GM23248 (cell line): ENCODE measurements at regions not wholly inside any gene's neighbourhood (a gene's known extent, or its start where the extent isn't known, plus 50 kb on each side); places are given as distances from the start of the nearest gene placed in this dataset.

ENCODE experiments used
- EZH2 ChIP-seq: fragments of 200-600 bp; sonication (generic); IDR thresholded peaks from 2 replicates; pipeline ENCODE4 v1.6.1; 2018; ENCODE audit warnings: antibody characterized with exemption, mild to moderate bottlenecking; ENCODE audit not compliant: insufficient read depth, poor library complexity, severe bottlenecking
- EZH2phosphoT487 ChIP-seq: fragments of 200-600 bp; sonication (generic); IDR thresholded peaks from 2 replicates; pipeline ENCODE4 v1.6.1; 2018; ENCODE audit warnings: antibody characterized with exemption, moderate library complexity, mild to moderate bottlenecking, low read depth; ENCODE audit not compliant: insufficient read depth

DNA sequence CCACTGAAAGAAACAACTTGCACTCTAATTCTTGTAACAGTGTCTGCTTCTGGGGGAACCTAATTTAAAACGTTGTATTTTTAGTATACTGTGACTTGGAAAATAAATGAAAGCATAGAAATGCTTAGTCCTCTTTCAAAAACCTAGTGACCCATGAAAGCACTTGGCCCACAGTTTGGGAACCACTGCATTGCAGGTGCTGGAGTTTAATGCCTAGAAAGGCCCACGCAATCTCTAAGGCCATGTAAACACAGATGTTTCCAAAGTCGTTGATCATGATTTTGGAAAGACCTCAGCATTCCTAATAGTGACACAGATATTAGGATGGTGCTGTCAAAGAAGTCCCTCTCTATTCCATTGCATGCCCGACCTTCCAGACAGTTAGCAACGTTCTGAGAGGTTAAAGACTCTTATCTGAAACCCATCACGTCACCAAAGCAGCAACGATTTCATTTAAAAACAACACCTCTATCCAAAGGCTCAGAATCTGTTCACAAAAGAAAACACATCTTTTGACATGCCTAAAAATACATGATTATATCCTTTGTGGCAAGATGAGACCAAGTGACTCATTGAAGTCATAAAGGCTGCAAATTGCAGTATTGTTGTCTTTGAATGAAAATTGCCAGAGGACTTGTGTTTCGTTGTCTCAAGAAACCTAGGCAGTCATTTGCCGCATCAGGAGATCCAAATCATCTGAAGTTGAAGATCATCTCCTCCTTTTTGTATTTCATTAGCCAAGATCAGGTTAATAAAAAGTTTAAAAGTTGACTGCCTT is 328.0 kb upstream of the ZNF507 start:
- TF ChIP-seq EZH2: no peak
- TF ChIP-seq EZH2phosphoT487: no peak
